Spleen (tissue), 11 donors: ENCODE measurements at regions not wholly inside any gene's neighbourhood (a gene's known extent, or its start where the extent isn't known, plus 50 kb on each side); places are given as distances from the start of the nearest gene placed in this dataset.
"Not testable (repeated sequence)": the region's sequence is repeated elsewhere in the genome, so short reads cannot be mapped to it uniquely, and the experiment has no call there.

Source experiments
- DNase-seq: peaks from one replicate; pipeline ENCODE4 v3.0.0-alpha.2; 2020
- H3K27ac ChIP-seq, 8 donors: fragments of 200-600 bp; sonication (generic) in 7 of 8; 1 replicate in 4 of 8; 2 replicates in 4 of 8; pipeline versions ENCODE4 v1.5.0 to v1.8.0; 2016 to 2021; ENCODE audit warnings: inconsistent platforms in 4 of 8, mild to moderate bottlenecking in 4 of 8, moderate library complexity in 1 of 8
- H3K27me3 ChIP-seq, 7 donors: fragments of 200-600 bp; sonication (generic) in 6 of 7; replicated peaks in 1 of 7; 1 replicate in 4 of 7; 2 replicates in 3 of 7; pipeline versions ENCODE4 v1.5.0 to v1.8.0; 2016 to 2021; ENCODE audit warnings: inconsistent platforms in 3 of 7, mild to moderate bottlenecking in 1 of 7
- H3K36me3 ChIP-seq, 6 donors: fragments of 200-600 bp; sonication (generic) in 5 of 6; 1 replicate in 4 of 6; 2 replicates in 2 of 6; pipeline versions ENCODE4 v1.5.0 to v1.8.0; 2016 to 2021; ENCODE audit warnings: inconsistent platforms in 2 of 6
- H3K4me1 ChIP-seq, 6 donors: fragments of 200-600 bp; sonication (generic) in 5 of 6; 1 replicate in 3 of 6; 2 replicates in 3 of 6; pipeline versions ENCODE4 v1.5.0 to v1.8.0; 2016 to 2021; ENCODE audit warnings: inconsistent platforms in 3 of 6
- H3K4me3 ChIP-seq, 8 donors: fragments of 200-600 bp; sonication (generic) in 7 of 8; 1 replicate in 4 of 8; 2 replicates in 4 of 8; pipeline versions ENCODE4 v1.5.0 to v1.8.0; 2016 to 2021; ENCODE audit warnings: inconsistent platforms in 4 of 8, mild to moderate bottlenecking in 4 of 8, moderate library complexity in 2 of 8
- H3K9me3 ChIP-seq, 8 donors: fragments of 200-600 bp; sonication (generic) in 7 of 8; 1 replicate in 4 of 8; 2 replicates in 4 of 8; pipeline versions ENCODE4 v1.5.0 to v1.8.0; 2016 to 2021; ENCODE audit warnings: inconsistent platforms in 4 of 8
- WGBS, 5 donors: extraction: QIAGEN DNeasy Blood & Tissue Kit in 3 of 5; methylation state at CpG; one replicate each; pipeline versions ENCODE4 v1.1.5 to v1.1.7; 2013 to 2018; 5-methylcytosine and 5-hydroxymethylcytosine counted together
- intact Hi-C: fragments of 100-400 bp; cut with DNase I; formaldehyde crosslinking; loops from one replicate; pipeline ENCODE4 v1.15.0; 2023; ENCODE audit warnings: low total_unique reads
- donor health status: healthy with polysubstance abuse.
- donor health status: DM: no; HTN: no; CAD: no; lungs with moderate emphysema.
- donor health status: DM: no; HTN: no; CAD: no.
- donor health status: Bipolar disorder and iron deficiency.
- donor health status: healthy.
- donor health status: DM: no; HTN: no; CAD: no.
- donor health status: DM: yes; HTN: yes; CAD: no.

DNA sequence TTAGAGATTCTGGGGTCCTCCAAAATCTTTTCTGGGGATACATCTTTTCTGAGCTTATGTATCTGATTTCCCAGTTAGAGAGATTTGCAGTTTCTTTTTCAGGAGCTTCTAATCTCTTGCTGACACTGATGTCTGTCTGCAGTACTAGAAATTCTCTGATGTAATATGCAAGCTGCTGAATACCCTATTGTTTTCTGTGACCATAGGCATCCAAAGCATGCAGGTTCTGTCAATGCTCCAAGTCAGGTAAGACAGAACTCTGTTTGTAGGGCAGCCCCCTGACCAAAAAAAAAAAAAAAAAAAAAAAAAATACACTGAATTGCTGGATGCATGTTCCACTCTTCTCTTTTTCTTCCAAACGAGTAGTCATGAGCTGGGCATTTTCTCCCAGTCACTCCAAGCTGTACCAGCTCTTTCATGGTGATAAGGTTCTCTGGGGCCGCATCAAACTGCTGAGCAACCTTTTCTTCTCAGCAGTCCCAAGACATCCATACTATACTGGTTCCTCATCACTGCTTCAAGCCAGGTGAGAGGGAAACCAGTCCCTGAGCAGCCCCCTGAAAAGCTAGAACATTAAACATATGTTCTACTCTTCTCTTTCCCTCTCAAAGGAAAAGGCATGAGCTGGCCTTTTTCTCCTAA is 354.9 kb upstream of the ANKRD20A1 start:
- H3K27ac ChIP-seq, H3K4me3 ChIP-seq, H3K4me1 ChIP-seq, H3K27me3 ChIP-seq, intact Hi-C loops, H3K9me3 ChIP-seq, DNase-seq, H3K36me3 ChIP-seq: not testable (repeated sequence)
- no CpG with 5 or more reads among the region's 2 CpGs for WGBS, 5 donors

DNA sequence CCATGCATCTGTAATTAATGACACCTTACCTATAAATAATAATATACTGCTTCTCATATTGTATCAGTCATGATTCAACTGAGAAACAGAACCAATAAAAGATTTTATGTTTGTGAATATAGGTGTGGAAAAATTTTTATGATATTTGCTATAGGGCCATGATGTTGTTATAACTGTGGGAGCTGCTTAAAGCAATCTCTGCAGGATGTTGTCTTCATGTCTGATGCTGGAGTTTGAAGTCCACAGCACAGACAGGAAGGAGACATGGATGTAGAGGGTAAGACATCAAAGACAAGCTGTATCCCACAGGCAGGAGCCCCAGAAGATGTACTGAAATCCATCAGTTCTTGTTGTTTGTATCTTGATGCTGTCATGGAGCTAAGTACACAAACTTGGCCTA is 366.7 kb upstream of the ANKRD20A1 start:
- not testable (repeated sequence) for H3K27ac ChIP-seq, DNase-seq, H3K27me3 ChIP-seq

GRCh38 chr9:67477465-67477864 is 381.3 kb upstream of the ANKRD20A1 start:
- H3K4me3 ChIP-seq, H3K4me1 ChIP-seq, DNase-seq, H3K27me3 ChIP-seq, intact Hi-C loops, H3K36me3 ChIP-seq, H3K9me3 ChIP-seq, H3K27ac ChIP-seq: not testable (repeated sequence)
- WGBS, 5 donors, result 56% methylated on average over 1 of the region's 4 CpGs; no CpG with 5 or more reads in 4 of the 5 donors

More for the DNA sequence above, 366.7 kb upstream of the ANKRD20A1 start:
- intact Hi-C loops, H3K4me3 ChIP-seq, H3K4me1 ChIP-seq, H3K36me3 ChIP-seq, H3K9me3 ChIP-seq: not testable (repeated sequence)

- DNase-seq, H3K36me3 ChIP-seq, H3K4me3 ChIP-seq, H3K27ac ChIP-seq, H3K4me1 ChIP-seq, intact Hi-C loops, H3K9me3 ChIP-seq, H3K27me3 ChIP-seq: not testable (repeated sequence)
- WGBS, 5 donors, result no CpG with 5 or more reads among the region's 5 CpGs
Measured at GRCh38 chr9:67470739-67471138, 388.0 kb upstream of the ANKRD20A1 start.

GRCh38 chr9:67468326-67468725 is 390.4 kb upstream of the ANKRD20A1 start:
- H3K9me3 ChIP-seq, DNase-seq, H3K4me1 ChIP-seq, H3K27me3 ChIP-seq, H3K27ac ChIP-seq, H3K36me3 ChIP-seq, intact Hi-C loops, H3K4me3 ChIP-seq: not testable (repeated sequence)
- no CpG with 5 or more reads among the region's 1 CpG for WGBS, 5 donors

GRCh38 chr9:67461796-67462757 is 396.7 kb upstream of the ANKRD20A1 start:
- H3K27me3 ChIP-seq, H3K4me3 ChIP-seq, H3K9me3 ChIP-seq, H3K4me1 ChIP-seq, H3K27ac ChIP-seq, H3K36me3 ChIP-seq, DNase-seq, intact Hi-C loops: not testable (repeated sequence)
- WGBS, 5 donors, result no CpG with 5 or more reads among the region's 25 CpGs

DNA sequence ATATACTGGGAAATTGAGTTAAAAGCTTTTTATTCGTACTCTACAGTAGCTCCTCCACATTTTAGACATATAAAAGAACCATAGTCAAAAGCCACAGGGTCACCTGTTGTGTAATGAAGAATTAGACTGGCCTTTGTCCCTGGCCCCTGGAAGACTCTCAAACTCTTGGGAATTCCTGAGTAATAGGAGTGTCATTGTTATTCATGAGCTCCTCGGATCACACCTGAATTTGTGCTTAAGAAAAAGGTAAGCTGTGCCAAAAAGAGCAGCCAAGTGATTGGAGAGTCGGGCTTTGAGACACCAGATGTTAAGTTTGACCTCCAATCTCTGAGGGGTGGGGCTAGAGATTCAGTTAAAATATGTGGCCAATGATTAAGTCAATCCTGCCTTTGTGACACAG is 405.8 kb upstream of the ANKRD20A1 start:
- H3K27ac ChIP-seq, H3K27me3 ChIP-seq, H3K4me1 ChIP-seq, DNase-seq, intact Hi-C loops, H3K9me3 ChIP-seq, H3K36me3 ChIP-seq, H3K4me3 ChIP-seq: not testable (repeated sequence)
- WGBS, 5 donors, result no CpG with 5 or more reads among the region's 3 CpGs

DNA sequence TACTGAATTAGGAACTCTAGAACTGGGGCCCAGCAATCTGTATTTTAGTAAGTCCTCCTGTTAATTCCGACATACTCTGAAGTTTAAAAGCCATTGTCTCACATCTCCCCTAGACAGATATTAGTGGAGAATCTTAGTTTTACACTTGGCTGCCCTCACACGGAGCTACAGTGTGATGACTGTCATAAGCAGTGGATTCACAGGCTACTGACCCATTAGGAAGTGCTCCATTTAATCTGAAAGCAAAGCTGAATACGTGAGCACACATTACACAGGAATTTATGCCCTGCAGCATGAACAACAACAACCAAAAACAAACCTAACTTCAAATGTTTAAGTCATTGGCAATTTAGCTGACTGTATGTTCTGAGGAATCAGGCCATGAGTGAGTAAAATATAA is 416.4 kb upstream of the ANKRD20A1 start:
- intact Hi-C loops, H3K4me1 ChIP-seq, H3K4me3 ChIP-seq, DNase-seq, H3K9me3 ChIP-seq, H3K27ac ChIP-seq, H3K27me3 ChIP-seq, H3K36me3 ChIP-seq: not testable (repeated sequence)
- WGBS, 5 donors, result no CpG with 5 or more reads among the region's 3 CpGs

DNA sequence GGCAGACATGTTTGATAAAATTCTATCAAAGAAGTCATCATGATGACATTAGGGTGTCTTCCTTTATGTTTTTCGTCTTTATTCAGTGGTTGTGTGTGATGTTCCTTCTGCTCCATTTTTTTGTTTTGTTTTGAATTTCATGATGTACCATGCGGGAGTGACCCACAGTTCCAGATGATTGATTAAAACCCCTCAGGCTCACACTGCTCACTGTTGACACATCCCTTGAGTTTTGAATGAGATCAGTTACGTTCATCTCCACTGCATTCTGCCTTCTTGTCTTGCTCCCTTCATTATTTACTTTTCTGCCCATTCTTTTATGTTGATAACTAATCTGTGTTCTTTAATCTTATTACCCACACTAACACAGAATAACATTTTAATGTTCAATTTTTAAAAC is 421.7 kb upstream of the ANKRD20A1 start:
- intact Hi-C loops, H3K36me3 ChIP-seq, H3K27me3 ChIP-seq, H3K9me3 ChIP-seq, DNase-seq, H3K4me1 ChIP-seq, H3K4me3 ChIP-seq, H3K27ac ChIP-seq: not testable (repeated sequence)
- WGBS, 5 donors, result 89 to 100% (median 90%) methylated on average over 1 of the region's 3 CpGs; no CpG with 5 or more reads in 2 of the 5 donors

- H3K36me3 ChIP-seq, H3K9me3 ChIP-seq, H3K27me3 ChIP-seq, DNase-seq, H3K4me1 ChIP-seq, H3K27ac ChIP-seq, H3K4me3 ChIP-seq, intact Hi-C loops: not testable (repeated sequence)
- WGBS, 5 donors, result 40% methylated on average over 1 of the region's 4 CpGs; no CpG with 5 or more reads in 4 of the 5 donors
Measured at GRCh38 chr9:67424881-67425280, 432.5 kb upstream of the SPATA31A3 start.

DNA sequence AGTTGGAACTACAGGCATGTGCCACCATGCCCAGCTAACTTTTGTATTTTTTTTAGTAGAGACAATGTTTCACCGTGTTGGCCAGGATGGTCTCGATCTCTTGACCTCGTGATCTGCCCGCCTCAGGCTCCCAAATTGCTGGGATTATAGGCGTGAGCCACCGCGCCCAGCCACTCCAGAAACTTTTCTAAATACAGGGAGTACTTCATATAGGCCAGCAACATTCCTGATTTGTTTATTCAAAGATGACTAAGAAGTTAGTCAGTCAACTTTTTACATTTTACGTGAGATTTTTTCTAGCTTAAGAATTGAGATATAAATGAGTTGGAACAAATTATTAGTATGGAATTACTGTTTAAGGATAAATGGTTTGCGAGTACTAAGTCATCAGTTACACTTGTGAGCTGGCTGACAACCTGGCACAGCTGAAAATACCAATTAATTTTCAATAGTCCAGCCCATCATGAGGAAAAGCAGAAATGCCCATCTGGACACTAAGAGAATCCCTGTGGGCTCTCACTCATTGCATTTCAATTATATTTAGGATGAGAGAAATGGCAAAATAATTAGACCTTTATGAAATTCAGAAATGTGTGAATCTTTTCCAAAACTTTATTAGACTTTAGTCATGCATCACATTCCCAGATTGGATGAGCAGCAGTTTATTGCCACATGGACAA is 430.8 kb upstream of the SPATA31A3 start:
- H3K4me3 ChIP-seq, H3K27ac ChIP-seq, H3K36me3 ChIP-seq, intact Hi-C loops, DNase-seq, H3K27me3 ChIP-seq, H3K9me3 ChIP-seq, H3K4me1 ChIP-seq: not testable (repeated sequence)
- 61 to 74% (median 66%) methylated on average over 1 of the region's 9 CpGs for WGBS, 5 donors
